GM12878 (cell line): ENCODE measurements at regions not wholly inside any gene's neighbourhood (a gene's known extent, or its start where the extent isn't known, plus 50 kb on each side); places are given as distances from the start of the nearest gene placed in this dataset.

Experiments used
- ATAC-seq: fragments of 200-7000 bp; cut with Tn5 transposase; 3 replicates; pipeline ENCODE4 v1.9.1; 2020; ENCODE audit warnings: mild to moderate bottlenecking, moderate library complexity
- BruUV-seq: library from RNA; stranded (reverse); fragments of 400-500 nt; replicated peaks from 2 replicates; lab custom pipeline; 2021; lab: Mats Ljungman, UMichigan
- CTCF ChIA-PET: fragments of 300-600 bp; sonication (Branson Sonifier 250); formaldehyde crosslinking; extraction: SDS; loops from one replicate; lab custom pipeline; 2021; ENCODE audit warnings: inconsistent platforms; lab: Yijun Ruan, JAX
- POLR2A ChIA-PET: fragments of 350-600 bp; formaldehyde crosslinking; extraction: SDS; loops from one replicate; lab custom pipeline; 2021; ENCODE audit warnings: inconsistent platforms; lab: Charles Lee
- RAD21 ChIA-PET: fragments of 300-600 bp; sonication (Branson Sonifier 250); formaldehyde crosslinking; loops from one replicate; lab custom pipeline; 2023; ENCODE audit warnings: antibody characterized with exemption; ENCODE audit not compliant: unreplicated experiment; lab: Charles Lee
- SMC1A ChIA-PET: fragments of 300-600 bp; sonication (Branson Sonifier 250); formaldehyde crosslinking; loops from one replicate; lab custom pipeline; 2023; ENCODE audit not compliant: unreplicated experiment, uncharacterized antibody; lab: Charles Lee
- DNase-seq: peaks from one replicate; pipeline ENCODE4 v3.0.0-alpha.2; 2011; ENCODE audit warnings: low read depth, low spot score
- FAIRE-seq: peaks from 3 replicates; lab custom pipeline; 2011; peaks lifted over from hg19 to GRCh38; lab: Jason Lieb, UNC
- H2AFZ ChIP-seq: 2 replicates; pipeline ENCODE4 v1.6.0; 2011; ENCODE audit warnings: low read depth, low read length, control low read depth; ENCODE audit not compliant: control insufficient read depth
- H3K27ac ChIP-seq: 2 replicates; pipeline ENCODE4 v1.5.1; 2011; ENCODE audit warnings: control low read depth; ENCODE audit not compliant: control insufficient read depth, insufficient read depth
- H3K27me3 ChIP-seq, 2 experiments: replicated peaks in 1 of 2; 2 replicates each; pipeline versions ENCODE4 v1.6.0 to v1.6.1; 2011; ENCODE audit warnings: low read length in 1 of 2; ENCODE audit not compliant: control insufficient read depth in 2 of 2, insufficient read depth in 2 of 2
- H3K36me3 ChIP-seq, 2 experiments: 2 replicates each; pipeline ENCODE4 v1.5.1; 2011; ENCODE audit warnings: low read length in 1 of 2; ENCODE audit not compliant: control insufficient read depth in 2 of 2, insufficient read depth in 2 of 2
- H3K4me1 ChIP-seq: 2 replicates; pipeline ENCODE4 v1.6.1; 2011; ENCODE audit warnings: mild to moderate bottlenecking, low read length, moderate library complexity, mixed read lengths; ENCODE audit not compliant: control insufficient read depth, insufficient read depth
- H3K4me2 ChIP-seq: 2 replicates; pipeline ENCODE4 v1.6.0; 2011; ENCODE audit warnings: control low read depth; ENCODE audit not compliant: control insufficient read depth, insufficient read depth
- H3K4me3 ChIP-seq: fragments of 200-600 bp; sonication (generic); 2 replicates; pipeline ENCODE4 v1.5.1; 2016
- H3K79me2 ChIP-seq: 2 replicates; pipeline ENCODE4 v1.6.0; 2011; ENCODE audit warnings: low read length; ENCODE audit not compliant: control insufficient read depth, insufficient read depth
- H3K9ac ChIP-seq: 2 replicates; pipeline ENCODE4 v1.8.0; 2011; ENCODE audit warnings: low read length, control low read depth, mixed read lengths; ENCODE audit not compliant: control insufficient read depth, insufficient read depth
- H3K9me3 ChIP-seq: replicated peaks from 3 replicates; pipeline ENCODE4 v1.5.1; 2011; ENCODE audit warnings: mild to moderate bottlenecking, low read length; ENCODE audit not compliant: control insufficient read depth, insufficient read depth
- H4K20me1 ChIP-seq: 2 replicates; pipeline ENCODE4 v1.6.0; 2011; ENCODE audit not compliant: control insufficient read depth, insufficient read depth
- BCL11A ChIP-seq: IDR thresholded peaks from 2 replicates; pipeline ENCODE4 v1.6.1; 2011; ENCODE audit warnings: low read depth, low read length
- CEBPZ ChIP-seq: fragments of 150-350 bp; IDR thresholded peaks from 2 replicates; pipeline ENCODE4 v1.6.1; 2016; ENCODE audit warnings: low read depth, low read length
- EGR1 ChIP-seq, 2 experiments: IDR thresholded peaks; 1 replicate in 1 of 2; 2 replicates in 1 of 2; pipeline ENCODE4 v1.6.1; 2011 to 2012; ENCODE audit warnings: low read depth in 2 of 2, low read length in 2 of 2, borderline replicate concordance in 1 of 2, mild to moderate bottlenecking in 1 of 2, moderate library complexity in 1 of 2
- IRF4 ChIP-seq: IDR thresholded peaks from 2 replicates; pipeline ENCODE4 v1.6.1; 2011; ENCODE audit warnings: low read depth, low read length
- MEF2A ChIP-seq: IDR thresholded peaks from 2 replicates; pipeline ENCODE4 v1.6.1; 2011; ENCODE audit warnings: low read depth, mild to moderate bottlenecking, low read length, moderate library complexity; ENCODE audit not compliant: insufficient read depth
- TBL1XR1 ChIP-seq: IDR thresholded peaks from 2 replicates; pipeline ENCODE4 v1.6.1; 2012; ENCODE audit warnings: low read depth, low read length, improper control_type of control experiment
- WGBS: methylation state at CpG from one replicate; pipeline ENCODE4 v1.1.6; 2016; ENCODE audit warnings: low lambda C conversion rate; ENCODE audit not compliant: insufficient replicate concordance, insufficient coverage; ENCODE audit errors: missing lambda C conversion rate; 5-methylcytosine and 5-hydroxymethylcytosine counted together
- in situ Hi-C: fragments of 300-500 bp; cut with MboI; formaldehyde crosslinking; loops from 9 replicates; pipeline ENCODE4 v1.14.3; 2018; ENCODE audit warnings: mixed read lengths
- intact Hi-C: fragments of 100-400 bp; cut with micrococcal nuclease; formaldehyde crosslinking; loops from one replicate; pipeline ENCODE4 v1.14.2; 2022; ENCODE audit not compliant: unreplicated experiment
- TF ChIP-seq, protein P1 (sequence below): IDR thresholded peaks from 2 replicates; pipeline ENCODE4 v1.6.1; 2012; ENCODE audit warnings: low read depth, low read length, improper control_type of control experiment

- Histone ChIP-seq H3K9ac (no peak overlapping the region), H3K4me3 (no peak overlapping the region), H3K36me3 (no peaks in the 10 kb centered on the region), H3K27me3 (no peaks in the 10 kb centered on the region), H3K79me2 (no peaks in the 10 kb centered on the region), H3K9me3 (no peaks in the 10 kb centered on the region; the same call in 2 of the 3 replicates), H2AFZ (no peak overlapping the region), H3K4me1 (no peaks in the 10 kb centered on the region), H3K27ac (no peak overlapping the region), H4K20me1 (no peaks in the 10 kb centered on the region), H3K4me2 (no peak overlapping the region)
- no peak for DNase-seq
- ChIA-PET CTCF (no interaction called here), RAD21 (no interaction called here), POLR2A (no interaction called here), SMC1A (no interaction called here)
- in situ Hi-C loops = no loop called here
- intact Hi-C loops = no loop called here
- no peak for ATAC-seq
- FAIRE-seq = no peak
- no TSS peak for BruUV-seq
- TF ChIP-seq IRF4 = no peak
- TF ChIP-seq BCL11A = no peak
- no peak for TF ChIP-seq MEF2A
- no peak for TF ChIP-seq TBL1XR1
- TF ChIP-seq CEBPZ = no peak
- TF ChIP-seq EGR1 (IDR thresholded peaks at IDR 0.05; ENCODE audit: borderline replicate concordance in 1 of 2, low read depth in 2 of 2, low read length in 2 of 2) = no peak
- TF ChIP-seq, protein P1, sequence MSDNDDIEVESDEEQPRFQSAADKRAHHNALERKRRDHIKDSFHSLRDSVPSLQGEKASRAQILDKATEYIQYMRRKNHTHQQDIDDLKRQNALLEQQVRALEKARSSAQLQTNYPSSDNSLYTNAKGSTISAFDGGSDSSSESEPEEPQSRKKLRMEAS = no peak
- 21% methylated on average over 7 of the region's 8 CpGs for WGBS
These were observed 388.6 kb upstream of the IRX4 start for GRCh38 chr5:2271316-2271715.
